GM19463 (cell line): ENCODE measurements at regions not wholly inside any gene's neighbourhood (a gene's known extent, or its start where the extent isn't known, plus 50 kb on each side); places are given as distances from the start of the nearest gene placed in this dataset.

Experiments used
- ATAC-seq: cut with Tn5 transposase; IDR thresholded peaks from one replicate; pipeline ENCODE4 v1.9.1; 2021; ENCODE audit warnings: mild to moderate bottlenecking, moderate library complexity; ENCODE audit not compliant: unreplicated experiment

DNA sequence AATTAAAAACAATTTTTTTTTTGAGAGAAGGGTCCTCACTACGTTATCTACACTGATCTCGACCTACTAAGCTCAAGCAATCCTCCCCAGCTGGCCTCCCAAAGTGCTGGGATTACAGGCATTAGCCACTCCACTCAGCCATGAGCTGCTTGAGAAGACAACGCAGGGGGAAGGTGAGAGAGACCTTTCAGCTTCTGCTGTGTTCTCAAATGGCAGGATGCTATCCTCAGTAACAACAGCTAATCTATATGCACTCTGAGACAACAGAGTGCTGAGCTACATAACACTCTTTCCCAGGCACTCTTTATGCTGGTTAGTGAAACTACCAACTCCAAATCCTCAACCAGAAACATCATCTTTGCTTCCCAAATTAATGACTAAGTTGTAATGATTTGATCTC, 526.1 kb downstream of the CCER1 start:
- no peak for ATAC-seq

GRCh38 chr12:90428465-90428864, 526.5 kb downstream of the CCER1 start:
- no peak for ATAC-seq

GRCh38 chr12:90423965-90424364, 531.0 kb downstream of the CCER1 start:
- no peak for ATAC-seq

DNA sequence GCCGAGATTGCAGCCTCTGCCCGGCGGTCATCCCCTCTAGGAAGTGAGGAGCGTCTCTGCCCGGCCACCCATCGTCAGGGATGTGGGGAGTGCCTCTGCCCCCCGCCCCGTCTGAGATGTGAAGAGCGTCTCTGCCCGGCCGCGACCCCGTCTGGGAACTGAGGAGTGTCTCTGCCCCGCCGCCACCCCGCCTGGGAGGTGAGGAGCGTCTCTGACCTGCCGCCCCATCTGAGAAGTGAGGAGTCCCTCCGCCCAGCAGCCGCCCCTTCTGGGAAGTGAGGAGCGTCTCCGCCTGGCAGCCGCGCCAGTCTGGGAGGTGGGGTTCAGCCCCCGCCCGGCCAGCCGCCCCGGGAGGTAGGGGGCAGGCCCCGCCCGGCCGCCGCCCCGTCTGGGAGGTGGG, 544.0 kb downstream of the CCER1 start:
- ATAC-seq: no peak

DNA sequence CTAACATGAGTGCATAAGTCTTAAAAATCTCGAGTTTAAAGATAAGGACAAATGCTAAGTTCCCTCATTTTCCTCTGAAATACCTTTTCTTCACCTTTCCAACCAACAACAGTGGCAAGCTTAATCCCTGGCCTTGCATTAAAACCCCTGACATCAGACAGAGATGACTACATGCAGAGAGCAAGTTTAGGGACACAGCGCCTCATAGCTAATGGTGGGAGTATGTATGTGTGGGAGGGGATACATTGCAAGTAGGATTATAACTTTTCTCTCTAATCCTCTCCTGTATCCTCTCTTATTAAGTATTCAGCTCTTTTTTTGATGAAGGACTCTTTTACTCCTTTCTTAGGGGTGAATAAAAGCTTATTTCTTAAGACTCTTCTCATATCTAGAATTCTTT, 547.1 kb downstream of the CCER1 start:
- no peak for ATAC-seq

GRCh38 chr12:90404071-90404470, 550.9 kb downstream of the CCER1 start:
- peak; percentile 75 for ATAC-seq

DNA sequence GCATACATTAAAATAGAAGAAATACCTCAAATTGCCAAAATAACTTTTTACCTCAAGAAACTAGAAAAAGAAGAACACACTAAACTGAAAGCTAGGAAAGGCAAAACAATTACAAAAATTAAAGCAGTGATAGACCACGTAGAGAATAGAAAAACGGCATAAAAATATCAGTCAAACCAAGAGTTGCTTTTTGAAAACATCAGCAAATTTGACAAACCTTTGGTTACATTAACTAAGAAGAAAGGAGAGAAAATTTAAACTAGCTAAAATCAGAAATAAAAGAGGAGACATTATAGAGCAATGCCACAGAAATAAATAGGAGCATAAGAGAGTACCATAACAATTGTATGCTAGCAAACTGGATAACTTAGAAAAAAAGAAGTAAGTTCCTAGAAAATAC, 553.8 kb downstream of the CCER1 start:
- no peak for ATAC-seq

DNA sequence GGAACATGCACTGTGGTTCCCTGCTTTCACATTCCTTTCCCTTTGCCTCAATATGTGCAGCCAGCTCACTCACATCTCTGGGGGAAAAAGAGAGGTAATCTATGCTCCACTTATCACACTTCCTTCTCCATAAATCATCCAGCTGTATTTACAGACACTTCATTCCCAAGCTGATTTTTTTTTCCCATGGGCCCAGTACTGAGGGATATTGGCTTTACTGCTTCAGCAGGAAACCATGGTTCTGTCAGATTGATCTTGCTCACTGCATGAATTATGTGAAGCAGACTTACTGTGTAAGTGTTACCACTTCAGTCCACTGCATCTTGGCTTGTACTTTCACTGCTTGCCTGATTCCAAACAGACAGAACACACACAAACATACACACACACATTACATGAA, 555.6 kb downstream of the CCER1 start:
- ATAC-seq: no peak

- no peak for ATAC-seq
These were observed 556.6 kb downstream of the CCER1 start for GRCh38 chr12:90398285-90398836.

DNA sequence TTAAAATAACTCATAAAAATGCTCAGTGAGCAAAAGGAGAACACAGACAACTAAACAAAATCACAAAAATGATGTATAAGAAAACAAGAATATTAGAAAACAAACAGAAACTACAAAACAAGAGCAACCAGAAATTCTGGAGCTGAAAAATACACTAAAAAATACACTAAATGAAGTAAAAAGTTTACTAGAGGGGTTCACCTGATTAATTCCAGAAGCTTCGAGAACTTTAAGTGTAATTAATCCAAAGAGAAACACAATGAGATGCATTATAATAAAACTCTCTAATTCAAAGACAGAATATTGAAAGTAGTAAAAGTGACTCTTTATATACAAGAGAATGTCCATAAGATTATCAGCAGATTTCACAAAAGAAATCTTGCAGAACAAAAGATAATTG, 558.4 kb downstream of the CCER1 start:
- no peak for ATAC-seq

- no peak for ATAC-seq
These were observed 561.3 kb downstream of the CCER1 start for GRCh38 chr12:90393652-90394051.

DNA sequence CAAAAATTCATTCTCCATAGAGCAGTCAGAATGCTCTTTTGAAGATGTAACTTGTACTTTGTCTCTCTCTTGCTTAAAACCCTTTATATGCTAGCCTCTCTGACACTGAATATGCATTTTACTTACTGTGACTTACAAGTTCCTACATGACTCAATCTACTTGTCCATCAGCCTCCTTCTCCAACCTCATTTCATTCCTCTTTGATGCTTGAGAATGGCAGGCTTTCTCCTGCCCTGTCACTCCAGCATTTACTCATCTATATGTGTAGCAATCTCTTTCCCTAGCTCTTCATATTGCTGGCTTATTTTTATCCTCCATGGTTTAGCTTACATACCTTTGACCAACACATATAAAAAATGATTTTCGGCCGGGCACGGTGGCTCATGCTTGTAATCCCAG, 561.9 kb downstream of the CCER1 start:
- no peak for ATAC-seq

DNA sequence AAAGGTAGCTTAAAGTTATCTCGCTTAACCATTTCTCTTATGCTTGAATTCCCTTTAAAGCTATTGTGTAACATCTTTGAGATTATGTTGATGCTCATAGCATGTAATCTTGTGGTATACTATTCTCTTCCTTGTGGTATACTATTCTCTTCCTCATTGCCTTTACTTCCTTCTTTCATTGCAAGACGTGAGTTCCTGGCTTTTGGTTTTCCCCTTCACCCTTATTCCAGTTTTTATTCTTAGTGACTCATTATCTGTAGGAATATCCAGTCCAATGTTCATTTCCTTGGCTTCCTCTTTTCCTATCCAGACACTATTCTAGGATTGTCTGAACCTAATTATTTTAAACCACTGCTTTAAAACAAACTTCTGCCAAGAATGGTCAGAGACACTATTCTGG, 564.0 kb downstream of the CCER1 start:
- ATAC-seq: no peak

- ATAC-seq: no peak
These were observed 586.9 kb downstream of the CCER1 start for GRCh38 chr12:90368081-90368480.

GRCh38 chr12:90366286-90366685, 588.7 kb downstream of the CCER1 start:
- no peak for ATAC-seq

DNA sequence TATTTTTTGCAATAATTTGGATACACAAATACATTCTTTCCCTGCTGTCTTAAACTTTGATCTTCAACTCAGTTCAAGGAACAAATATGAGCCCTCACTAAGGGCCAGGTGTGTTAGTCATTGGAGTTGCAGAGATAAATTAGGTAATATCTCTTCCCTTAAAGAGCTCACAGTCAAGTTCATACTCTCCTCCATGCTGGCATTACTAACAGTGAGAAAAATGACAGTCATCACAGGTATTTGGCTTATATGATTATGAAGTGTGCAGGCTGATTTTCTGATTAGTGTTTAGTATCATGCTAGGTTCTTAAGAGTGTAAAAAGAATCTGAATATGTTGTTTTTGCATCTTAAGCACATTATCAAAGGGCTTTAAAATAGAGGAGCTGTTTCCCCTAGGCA, 594.7 kb downstream of the CCER1 start:
- ATAC-seq: no peak

- no peak for ATAC-seq
These were observed 599.1 kb downstream of the CCER1 start for GRCh38 chr12:90355711-90356355.

- ATAC-seq: no peak
These were observed 611.0 kb downstream of the CCER1 start for GRCh38 chr12:90343966-90344365.

GRCh38 chr12:90342081-90342480, 612.9 kb downstream of the CCER1 start:
- ATAC-seq: no peak

- no peak for ATAC-seq
These were observed 615.1 kb downstream of the CCER1 start for GRCh38 chr12:90339837-90340236.

DNA sequence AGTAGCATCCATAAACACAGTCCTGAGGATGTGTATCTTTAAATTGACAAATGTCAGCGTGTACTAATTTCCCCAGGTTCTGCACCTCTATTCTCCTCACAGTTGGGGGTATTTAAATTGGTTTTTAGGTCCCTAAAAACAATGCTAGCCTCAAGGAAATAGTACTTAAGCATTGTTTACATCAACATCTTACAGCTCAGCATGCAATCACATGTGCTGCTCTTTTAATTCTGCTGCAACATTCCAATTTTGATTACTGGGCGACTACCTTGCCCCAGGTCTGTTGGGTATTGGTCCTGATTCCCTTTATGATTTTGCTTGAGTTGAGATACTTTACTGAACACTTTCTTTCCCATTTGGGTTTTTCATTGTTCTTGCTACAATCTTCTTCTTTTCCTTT, 616.6 kb downstream of the CCER1 start:
- no peak for ATAC-seq

GRCh38 chr12:90337018-90337417, 618.0 kb downstream of the CCER1 start:
- ATAC-seq: no peak

GRCh38 chr12:90335566-90335965, 619.4 kb downstream of the CCER1 start:
- ATAC-seq: no peak
